GM12864 (cell line): ENCODE measurements at regions not wholly inside any gene's neighbourhood (a gene's known extent, or its start where the extent isn't known, plus 50 kb on each side); places are given as distances from the start of the nearest gene placed in this dataset.

Experiments used
- DNase-seq: peaks from one replicate; pipeline ENCODE4 v3.0.0-alpha.2; 2011; ENCODE audit warnings: low read depth
- H3K4me3 ChIP-seq: 2 replicates; pipeline ENCODE4 v1.5.1; 2011; ENCODE audit warnings: mild to moderate bottlenecking, low read depth, low read length, control low read depth
- TF ChIP-seq, protein P1 (sequence below): IDR thresholded peaks from 2 replicates; pipeline ENCODE4 v1.5.1; 2011; ENCODE audit warnings: low read depth, mild to moderate bottlenecking, moderate library complexity, low read length, control low read depth, inconsistent platforms; ENCODE audit errors: missing control alignments

DNA sequence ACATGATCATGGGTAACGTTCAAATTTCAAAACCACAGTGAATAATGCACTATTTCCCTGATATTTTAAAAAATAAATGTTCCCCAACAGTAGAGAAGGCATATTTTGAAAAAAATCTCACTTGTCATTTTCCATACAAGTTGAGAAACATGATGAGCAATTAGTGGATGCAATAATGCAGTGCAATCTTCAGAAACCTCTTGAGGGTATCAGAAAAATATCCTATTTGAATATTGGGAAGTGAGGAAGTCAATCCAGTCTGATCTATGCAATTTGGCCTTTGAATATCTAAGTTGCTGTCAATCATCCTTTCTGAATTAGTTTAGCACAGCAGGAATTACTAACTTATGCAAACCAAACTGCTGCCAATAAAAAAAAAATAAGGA lies 776.8 kb downstream of the PCDH18 start:
- TF ChIP-seq, protein P1, sequence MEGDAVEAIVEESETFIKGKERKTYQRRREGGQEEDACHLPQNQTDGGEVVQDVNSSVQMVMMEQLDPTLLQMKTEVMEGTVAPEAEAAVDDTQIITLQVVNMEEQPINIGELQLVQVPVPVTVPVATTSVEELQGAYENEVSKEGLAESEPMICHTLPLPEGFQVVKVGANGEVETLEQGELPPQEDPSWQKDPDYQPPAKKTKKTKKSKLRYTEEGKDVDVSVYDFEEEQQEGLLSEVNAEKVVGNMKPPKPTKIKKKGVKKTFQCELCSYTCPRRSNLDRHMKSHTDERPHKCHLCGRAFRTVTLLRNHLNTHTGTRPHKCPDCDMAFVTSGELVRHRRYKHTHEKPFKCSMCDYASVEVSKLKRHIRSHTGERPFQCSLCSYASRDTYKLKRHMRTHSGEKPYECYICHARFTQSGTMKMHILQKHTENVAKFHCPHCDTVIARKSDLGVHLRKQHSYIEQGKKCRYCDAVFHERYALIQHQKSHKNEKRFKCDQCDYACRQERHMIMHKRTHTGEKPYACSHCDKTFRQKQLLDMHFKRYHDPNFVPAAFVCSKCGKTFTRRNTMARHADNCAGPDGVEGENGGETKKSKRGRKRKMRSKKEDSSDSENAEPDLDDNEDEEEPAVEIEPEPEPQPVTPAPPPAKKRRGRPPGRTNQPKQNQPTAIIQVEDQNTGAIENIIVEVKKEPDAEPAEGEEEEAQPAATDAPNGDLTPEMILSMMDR: no peak
- no peak overlapping the region for H3K4me3 ChIP-seq
- DNase-seq: no peak

DNA sequence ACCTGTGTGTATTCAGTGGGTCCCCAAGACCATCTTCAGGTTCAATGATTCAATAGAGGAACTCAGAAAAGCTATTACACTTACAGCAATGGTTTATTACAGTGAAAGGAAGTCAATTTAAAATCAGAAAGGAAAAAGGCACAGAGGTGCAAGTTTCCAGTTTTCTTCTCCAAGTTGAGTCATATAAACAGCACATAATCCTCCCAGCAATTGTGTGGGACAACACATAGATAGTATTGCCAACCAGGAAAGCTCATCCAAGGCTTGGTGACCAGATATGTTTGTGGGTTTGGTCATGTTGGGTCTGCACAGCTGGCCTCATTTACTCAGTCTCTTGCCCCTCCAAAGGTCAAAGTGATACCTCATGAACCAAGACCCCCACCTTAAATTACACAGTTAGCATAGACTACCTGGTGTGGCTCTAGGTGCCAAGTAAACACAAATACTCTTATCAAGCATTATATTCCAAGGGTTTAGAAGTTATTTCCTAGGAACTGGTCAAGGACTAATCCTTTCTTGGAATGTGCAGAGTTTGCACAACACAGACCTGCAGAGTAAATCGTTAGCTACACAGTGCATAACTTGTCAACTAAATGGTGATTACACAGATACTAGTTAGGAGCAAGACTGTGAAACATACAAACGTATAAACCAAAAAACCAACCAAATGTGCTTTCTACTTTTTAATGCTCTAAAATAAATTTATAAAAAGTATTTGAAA lies 777.3 kb downstream of the PCDH18 start:
- DNase-seq: no peak
- H3K4me3 ChIP-seq: no peak overlapping the region
- TF ChIP-seq, protein P1: no peak

DNA sequence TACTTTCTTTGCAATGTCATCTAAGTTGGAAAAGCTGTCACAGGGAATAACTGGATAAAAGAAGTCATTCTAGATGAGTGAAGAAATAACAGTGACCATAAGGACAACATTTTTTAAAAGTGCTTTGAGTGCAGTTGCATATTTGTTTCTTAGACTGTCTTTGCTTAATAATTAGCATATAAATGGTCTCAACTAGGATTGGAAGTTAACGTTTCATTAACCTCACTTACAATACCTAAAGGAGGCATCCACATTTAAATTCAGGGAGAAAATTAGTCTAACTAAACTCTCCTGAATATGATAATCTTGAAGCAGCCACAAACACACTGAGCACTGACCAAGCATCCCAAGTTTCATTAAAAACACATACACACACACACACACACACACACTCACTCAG lies 780.7 kb downstream of the PCDH18 start:
- TF ChIP-seq, protein P1: no peak
- DNase-seq: no peak
- H3K4me3 ChIP-seq: no peak overlapping the region

DNA sequence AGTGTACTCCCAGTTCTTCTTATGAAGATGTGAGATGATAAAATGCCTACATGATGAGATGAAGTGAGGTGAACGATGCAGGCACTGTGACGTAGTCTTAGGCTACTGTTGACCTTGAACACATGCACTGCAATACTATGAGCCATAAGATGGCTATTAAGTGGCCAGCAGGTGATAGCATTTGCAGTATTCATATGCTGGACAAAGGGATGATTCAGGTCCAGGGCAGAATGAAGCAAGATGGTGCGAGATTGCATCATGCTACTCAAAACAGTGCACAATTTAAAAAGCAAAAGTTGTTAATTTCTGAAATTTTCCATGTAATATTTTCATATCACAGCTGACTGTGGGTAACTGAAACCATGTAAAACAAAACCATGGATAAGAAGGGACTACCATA lies 781.4 kb downstream of the PCDH18 start:
- H3K4me3 ChIP-seq: no peak overlapping the region
- TF ChIP-seq, protein P1: no peak
- no peak for DNase-seq

DNA sequence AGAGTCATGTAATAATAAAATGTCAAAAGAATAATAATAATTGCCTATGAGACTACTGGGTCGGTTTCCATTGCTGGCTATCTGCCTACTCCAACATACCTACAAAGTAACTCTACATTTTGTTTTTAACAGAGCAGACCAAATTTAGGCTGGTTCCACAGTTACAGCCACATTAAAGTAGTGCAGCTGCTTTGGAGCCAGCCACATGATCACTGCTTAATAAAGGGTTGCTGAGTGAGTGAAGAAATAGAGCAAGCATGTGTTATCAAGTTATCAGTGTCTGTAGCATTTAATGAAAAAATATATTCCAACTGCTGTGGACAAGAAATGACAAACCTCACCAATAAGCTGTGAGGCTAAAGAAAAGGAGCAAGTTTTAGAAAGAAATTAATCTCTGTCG lies 782.3 kb downstream of the PCDH18 start:
- DNase-seq: no peak
- TF ChIP-seq, protein P1: no peak
- no peak overlapping the region for H3K4me3 ChIP-seq

DNA sequence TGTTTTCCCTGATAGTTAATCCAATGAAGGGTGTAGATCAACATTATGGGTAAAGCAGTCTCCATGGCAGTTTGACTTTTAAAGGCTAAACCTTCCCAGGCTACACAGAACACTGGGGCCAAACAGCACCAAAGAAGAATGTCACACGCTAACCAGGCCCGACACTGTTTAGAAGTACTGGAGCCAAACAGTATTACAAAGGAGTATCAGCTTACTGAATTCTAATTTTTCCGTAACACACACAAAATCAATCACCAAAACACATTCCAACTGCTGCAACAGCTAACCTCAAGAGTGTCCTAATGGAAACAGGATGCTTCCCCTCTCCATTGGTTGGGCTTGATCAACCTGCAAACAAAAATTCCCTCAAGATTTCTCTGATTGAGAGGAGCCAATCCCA lies 783.5 kb downstream of the PCDH18 start:
- TF ChIP-seq, protein P1: no peak
- DNase-seq: no peak
- no peak overlapping the region for H3K4me3 ChIP-seq

DNA sequence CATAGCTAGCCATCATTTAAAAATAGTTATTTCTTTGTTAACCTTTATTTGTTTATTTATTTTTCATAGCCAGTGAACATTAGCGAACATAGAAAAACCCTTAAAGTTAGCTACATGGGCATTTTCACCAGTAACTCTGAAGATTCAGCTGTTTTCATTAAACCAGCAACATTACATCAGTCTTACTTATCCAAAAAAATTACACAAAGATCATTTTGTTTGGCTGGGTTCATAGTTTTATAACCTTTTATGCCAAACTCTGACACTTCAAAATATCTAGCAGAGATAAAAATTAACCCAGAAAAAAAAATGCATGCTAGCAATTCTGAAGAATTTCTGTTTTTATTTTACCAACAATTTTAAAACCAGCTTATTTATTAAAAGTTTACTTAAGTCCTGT lies 784.1 kb downstream of the PCDH18 start:
- no peak overlapping the region for H3K4me3 ChIP-seq
- TF ChIP-seq, protein P1: no peak
- DNase-seq: no peak
